ENCODE measurements at regions not wholly inside any gene's neighbourhood (a gene's known extent, or its start where the extent isn't known, plus 50 kb on each side); places are given as distances from the start of the nearest gene placed in this dataset.

DNA sequence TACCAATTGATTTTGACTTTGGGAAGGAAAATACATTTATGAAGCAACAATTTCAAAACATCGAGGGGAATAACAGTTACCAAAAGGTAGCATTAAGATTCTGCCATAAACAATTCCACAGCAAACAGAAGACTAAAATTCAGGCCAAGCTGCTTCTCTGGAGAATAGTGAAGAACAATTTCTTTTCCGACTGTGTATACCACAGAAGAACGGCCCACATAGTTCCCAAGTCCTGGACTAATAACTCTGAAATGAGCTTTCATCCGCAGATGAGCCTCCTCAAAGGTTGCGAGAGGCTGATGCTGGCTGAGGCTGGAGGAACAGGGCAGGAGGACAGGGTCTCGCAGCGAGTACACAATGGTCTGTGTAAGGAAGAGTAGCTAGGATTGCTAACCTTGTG, 278.9 kb upstream of the TCF4 start:
- Mint-ChIP-seq H3K9me3 (no peaks in the 10 kb centered on the region), H3K4me1 (no peaks in the 10 kb centered on the region), H3K27me3 (peaks cover 1% of the 10 kb centered on the region), H3K4me3 (no peak overlapping the region), H3K27ac (no peak overlapping the region), H3K36me3 (ENCODE audit: low read depth) (no peaks in the 10 kb centered on the region)
- TF ChIP-seq, protein P1, sequence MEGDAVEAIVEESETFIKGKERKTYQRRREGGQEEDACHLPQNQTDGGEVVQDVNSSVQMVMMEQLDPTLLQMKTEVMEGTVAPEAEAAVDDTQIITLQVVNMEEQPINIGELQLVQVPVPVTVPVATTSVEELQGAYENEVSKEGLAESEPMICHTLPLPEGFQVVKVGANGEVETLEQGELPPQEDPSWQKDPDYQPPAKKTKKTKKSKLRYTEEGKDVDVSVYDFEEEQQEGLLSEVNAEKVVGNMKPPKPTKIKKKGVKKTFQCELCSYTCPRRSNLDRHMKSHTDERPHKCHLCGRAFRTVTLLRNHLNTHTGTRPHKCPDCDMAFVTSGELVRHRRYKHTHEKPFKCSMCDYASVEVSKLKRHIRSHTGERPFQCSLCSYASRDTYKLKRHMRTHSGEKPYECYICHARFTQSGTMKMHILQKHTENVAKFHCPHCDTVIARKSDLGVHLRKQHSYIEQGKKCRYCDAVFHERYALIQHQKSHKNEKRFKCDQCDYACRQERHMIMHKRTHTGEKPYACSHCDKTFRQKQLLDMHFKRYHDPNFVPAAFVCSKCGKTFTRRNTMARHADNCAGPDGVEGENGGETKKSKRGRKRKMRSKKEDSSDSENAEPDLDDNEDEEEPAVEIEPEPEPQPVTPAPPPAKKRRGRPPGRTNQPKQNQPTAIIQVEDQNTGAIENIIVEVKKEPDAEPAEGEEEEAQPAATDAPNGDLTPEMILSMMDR (IDR thresholded peaks at IDR 0.05): no peak
- ATAC-seq (ENCODE audit: low read depth): no peak
- ChIA-PET CTCF (no interaction called here), POLR2A (no interaction called here)
- DNase-seq: no peak
- intact Hi-C loops (cut with micrococcal nuclease): no loop called here

- Mint-ChIP-seq H3K4me1 (no peaks in the 10 kb centered on the region), H3K4me3 (no peak overlapping the region), H3K36me3 (ENCODE audit: low read depth) (no peaks in the 10 kb centered on the region), H3K27ac (no peak overlapping the region), H3K9me3 (no peaks in the 10 kb centered on the region), H3K27me3 (peaks cover 1% of the 10 kb centered on the region)
- CTCF ChIA-PET: no interaction called here
- DNase-seq: no peak
- POLR2A ChIA-PET: no interaction called here
- intact Hi-C loops (cut with micrococcal nuclease): no loop called here
- TF ChIP-seq, protein P1 (IDR thresholded peaks at IDR 0.05): no peak
- ATAC-seq (ENCODE audit: low read depth): no peak
Observed at GRCh38 chr18:55866006-55866405, 278.0 kb upstream of the TCF4 start.

DNA sequence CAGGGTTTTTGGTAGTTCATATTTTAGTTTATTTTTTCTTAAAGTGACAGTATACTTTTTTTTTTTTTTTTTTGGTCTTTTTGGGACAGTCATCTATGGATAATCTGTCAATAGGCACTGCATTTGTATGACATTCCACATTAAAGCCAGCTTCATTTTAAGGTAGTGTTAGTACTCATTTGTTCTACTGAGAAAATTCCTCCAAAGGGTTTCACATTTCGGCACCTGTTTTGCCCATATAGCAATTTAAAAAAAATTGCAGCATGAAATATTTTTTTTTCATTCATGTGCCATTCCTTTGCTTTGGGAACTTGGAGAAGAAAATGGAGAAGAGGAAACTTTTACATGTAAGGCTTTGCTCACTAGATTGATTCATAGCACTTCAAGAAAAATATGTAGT, 276.3 kb upstream of the TCF4 start:
- no peaks in the 10 kb centered on the region for H3K9me3 Mint-ChIP-seq
- no peaks in the 10 kb centered on the region for H3K36me3 Mint-ChIP-seq (ENCODE audit: low read depth)
- H3K4me1 Mint-ChIP-seq: no peaks in the 10 kb centered on the region
- H3K27me3 Mint-ChIP-seq: peaks cover 6% of the 10 kb centered on the region
- DNase-seq (no peak), ATAC-seq (ENCODE audit: low read depth) (no peak)
- TF ChIP-seq, protein P1 (IDR thresholded peaks at IDR 0.05): no peak
- H3K27ac Mint-ChIP-seq: no peak overlapping the region
- intact Hi-C loops (cut with micrococcal nuclease): no loop called here
- H3K4me3 Mint-ChIP-seq: no peak overlapping the region
- ChIA-PET CTCF (no interaction called here), POLR2A (no interaction called here)

DNA sequence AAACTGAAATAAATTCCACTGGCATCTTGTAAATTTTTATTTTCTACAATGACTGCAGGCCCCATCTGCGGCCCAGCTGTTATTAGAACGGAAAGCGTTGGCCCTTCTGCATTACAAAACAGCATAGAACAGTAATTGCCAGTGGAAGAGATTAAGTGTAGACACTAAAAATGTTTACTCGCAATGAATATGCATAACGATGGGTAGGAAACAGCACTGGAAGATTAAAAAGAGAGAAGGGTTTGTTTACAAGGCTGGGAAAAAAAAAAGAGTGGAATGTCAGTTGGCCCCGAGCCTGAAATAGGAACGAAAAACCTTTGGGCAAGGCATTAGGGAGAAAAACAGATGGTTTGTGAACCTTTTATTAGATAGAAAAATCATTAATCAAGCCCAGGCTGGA, 275.9 kb upstream of the TCF4 start:
- peaks cover 9% of the 10 kb centered on the region for H3K27me3 Mint-ChIP-seq

DNA sequence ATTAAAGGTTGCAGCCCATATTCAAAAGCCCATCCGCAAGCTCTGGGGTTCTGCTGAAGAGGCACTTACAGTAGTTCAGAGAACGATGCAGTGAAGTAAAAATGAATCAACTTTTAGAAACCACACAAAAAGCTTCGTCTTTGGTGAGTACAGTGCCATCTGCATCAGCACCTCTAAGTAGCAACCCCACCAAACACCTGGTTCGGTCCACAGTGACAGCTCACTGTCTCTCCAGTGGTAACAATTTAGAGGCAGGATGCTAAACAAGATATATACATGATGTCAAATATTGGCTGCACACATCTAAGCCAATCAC, 275.4 kb upstream of the TCF4 start:
- Mint-ChIP-seq H3K27me3 (peaks cover 10% of the 10 kb centered on the region), H3K27ac (no peak overlapping the region), H3K4me1 (no peaks in the 10 kb centered on the region), H3K9me3 (no peaks in the 10 kb centered on the region), H3K4me3 (no peak overlapping the region), H3K36me3 (ENCODE audit: low read depth) (no peaks in the 10 kb centered on the region)
- ChIA-PET CTCF (no interaction called here), POLR2A (no interaction called here)
- TF ChIP-seq, protein P1 (IDR thresholded peaks at IDR 0.05): no peak
- ATAC-seq (ENCODE audit: low read depth): no peak
- intact Hi-C loops (cut with micrococcal nuclease): no loop called here
- DNase-seq: no peak

More for the DNA sequence above, 275.9 kb upstream of the TCF4 start:
- H3K36me3 Mint-ChIP-seq (ENCODE audit: low read depth): no peaks in the 10 kb centered on the region
- H3K4me1 Mint-ChIP-seq: no peaks in the 10 kb centered on the region
- no peak overlapping the region for H3K27ac Mint-ChIP-seq
- DNase-seq (no peak), ATAC-seq (ENCODE audit: low read depth) (no peak)
- ChIA-PET CTCF (no interaction called here), POLR2A (no interaction called here)
- H3K9me3 Mint-ChIP-seq: no peaks in the 10 kb centered on the region
- no peak overlapping the region for H3K4me3 Mint-ChIP-seq
- TF ChIP-seq, protein P1 (IDR thresholded peaks at IDR 0.05): no peak
- intact Hi-C loops (cut with micrococcal nuclease): no loop called here

Data from activated B cell treated with CpG ODN at 0.5 μM for 24 hours (primary cell).